ENCODE measurements at regions not wholly inside any gene's neighbourhood (a gene's known extent, or its start where the extent isn't known, plus 50 kb on each side); places are given as distances from the start of the nearest gene placed in this dataset.
"Not testable (repeated sequence)": the region's sequence is repeated elsewhere in the genome, so short reads cannot be mapped to it uniquely, and the experiment has no call there.

GRCh38 chr11:89615642-89616041, 94.5 kb upstream of the TRIM77 start:
- not testable (repeated sequence) for FAIRE-seq

GRCh38 chr11:89616161-89616560, 93.9 kb upstream of the TRIM77 start:
- FAIRE-seq = not testable (repeated sequence)

DNA sequence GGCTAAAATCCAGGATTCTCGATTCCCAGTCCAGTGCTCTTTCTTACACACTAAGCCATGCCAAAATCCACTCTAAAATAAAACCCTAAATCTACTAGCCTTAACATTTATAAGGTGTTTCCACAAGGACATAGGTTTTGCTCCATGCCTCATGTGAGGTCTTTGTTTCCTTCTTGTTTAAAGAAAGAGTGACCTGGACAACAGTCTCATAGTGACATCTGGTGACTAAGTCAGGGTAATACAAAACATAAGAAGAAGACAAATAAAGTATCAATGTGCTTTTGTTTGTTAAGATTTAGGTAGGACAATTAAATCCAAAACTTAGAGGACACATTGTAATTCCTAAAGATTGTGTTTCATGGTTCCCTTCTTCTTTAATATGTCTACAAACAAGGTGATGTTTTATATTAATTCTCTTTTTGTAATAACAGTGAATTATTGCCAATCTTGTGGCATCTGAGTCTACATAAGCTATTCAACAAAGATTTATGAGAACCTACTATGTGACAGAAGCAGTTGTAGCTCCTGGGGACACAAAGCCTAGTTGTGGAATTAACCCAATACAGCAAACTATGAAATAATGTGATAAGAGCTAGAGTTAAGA, 93.0 kb upstream of the TRIM77 start:
- peak; percentile 95 for FAIRE-seq

DNA sequence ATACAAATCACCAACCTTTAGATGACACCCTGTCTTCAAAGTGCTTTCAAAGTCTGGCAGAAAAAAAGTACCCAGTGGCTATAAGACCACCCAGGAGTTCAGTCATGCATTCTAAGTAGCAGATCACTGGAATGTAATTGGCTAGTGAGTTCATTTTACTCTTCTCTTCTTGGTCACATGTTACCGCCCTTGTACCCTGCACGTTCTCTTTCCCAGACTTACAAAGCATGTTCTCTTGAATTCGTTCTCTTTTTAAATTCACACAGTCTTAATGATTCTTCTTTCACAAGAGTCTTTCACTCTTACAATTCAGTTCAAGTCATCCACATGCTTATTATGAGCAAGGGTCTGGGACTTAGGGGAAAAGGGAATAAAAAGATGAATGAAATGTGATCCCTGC, 89.4 kb upstream of the TRIM77 start:
- not testable (repeated sequence) for FAIRE-seq

DNA sequence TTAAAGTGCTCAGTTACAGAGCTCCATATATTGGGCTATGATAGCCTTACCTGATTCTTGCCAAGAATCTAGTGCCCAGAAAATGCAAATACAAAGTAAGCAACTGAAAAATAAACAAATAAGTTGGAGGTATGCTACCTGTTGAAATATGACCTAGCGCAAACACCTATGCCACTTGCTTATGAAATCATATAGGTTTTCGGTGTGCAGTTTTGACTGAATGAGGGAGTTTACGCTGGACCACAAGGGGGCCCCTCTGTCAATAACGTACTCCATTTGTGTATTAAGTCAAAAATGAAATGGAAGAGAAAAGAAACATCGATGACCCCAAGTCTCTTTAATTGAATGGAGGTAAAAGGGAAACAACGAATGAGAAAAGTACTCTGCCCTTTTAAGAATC, 84.9 kb upstream of the TRIM77 start:
- no peak for FAIRE-seq

DNA sequence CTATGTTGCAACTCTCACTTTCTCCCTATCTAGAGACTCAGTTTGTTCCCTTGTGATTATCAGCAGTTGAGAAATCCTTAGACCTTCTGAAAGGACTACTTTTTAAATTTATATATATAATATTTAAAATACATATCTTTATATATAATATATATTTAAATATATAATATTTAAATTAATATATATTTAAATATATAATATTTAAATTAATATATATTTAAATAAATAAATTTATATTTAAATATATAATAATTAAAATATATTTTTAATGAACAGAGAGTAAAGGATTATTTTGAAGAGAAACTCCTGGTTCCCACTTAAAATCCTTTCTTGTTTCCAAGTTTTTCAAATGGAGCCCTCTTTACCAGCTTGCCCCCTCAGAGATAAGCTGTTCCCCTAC, 83.7 kb upstream of the TRIM77 start:
- FAIRE-seq = peak; percentile 95

DNA sequence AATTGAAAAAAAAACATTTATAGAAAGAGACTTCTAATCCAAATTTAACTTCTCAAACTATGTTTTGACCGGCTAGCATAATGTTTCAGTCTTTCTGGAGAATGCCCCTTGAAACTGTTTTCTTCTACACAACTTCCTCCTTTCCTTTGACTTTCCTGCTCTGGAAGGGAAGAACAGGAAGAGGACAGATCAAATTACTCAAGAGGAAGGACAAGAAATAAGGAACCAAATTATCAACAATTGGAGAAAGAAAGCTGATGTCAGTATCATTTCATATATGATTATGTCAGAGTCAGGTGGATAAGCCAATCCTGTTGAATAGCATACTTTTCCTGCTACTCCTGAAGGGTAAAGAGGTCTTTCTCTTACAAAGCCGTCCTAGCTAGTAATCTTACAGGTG, 83.2 kb upstream of the TRIM77 start:
- not testable (repeated sequence) for FAIRE-seq

- no peak for FAIRE-seq
These were observed 76.9 kb upstream of the TRIM77 start for GRCh38 chr11:89633135-89633705.

GRCh38 chr11:89640777-89641176, 69.3 kb upstream of the TRIM77 start:
- not testable (repeated sequence) for FAIRE-seq

DNA sequence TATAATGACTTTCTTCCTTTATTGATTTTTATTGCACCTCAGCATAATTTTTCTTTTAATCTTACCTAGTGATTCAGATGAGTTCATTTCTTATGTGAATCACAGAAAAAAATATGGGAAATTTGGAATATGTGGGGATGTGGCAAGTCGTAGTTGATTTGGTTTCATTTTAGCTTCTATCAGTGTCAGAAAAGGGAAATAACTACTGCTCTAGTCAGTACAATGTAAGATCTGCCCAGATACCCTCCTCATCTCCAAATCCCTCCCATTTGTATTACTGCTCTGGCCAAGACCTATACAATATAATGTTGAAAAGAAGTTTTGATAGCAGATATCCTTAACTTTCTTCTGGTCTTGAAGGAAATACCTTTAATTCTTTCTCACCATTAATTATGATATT, 61.9 kb upstream of the TRIM77 start:
- FAIRE-seq = not testable (repeated sequence)

DNA sequence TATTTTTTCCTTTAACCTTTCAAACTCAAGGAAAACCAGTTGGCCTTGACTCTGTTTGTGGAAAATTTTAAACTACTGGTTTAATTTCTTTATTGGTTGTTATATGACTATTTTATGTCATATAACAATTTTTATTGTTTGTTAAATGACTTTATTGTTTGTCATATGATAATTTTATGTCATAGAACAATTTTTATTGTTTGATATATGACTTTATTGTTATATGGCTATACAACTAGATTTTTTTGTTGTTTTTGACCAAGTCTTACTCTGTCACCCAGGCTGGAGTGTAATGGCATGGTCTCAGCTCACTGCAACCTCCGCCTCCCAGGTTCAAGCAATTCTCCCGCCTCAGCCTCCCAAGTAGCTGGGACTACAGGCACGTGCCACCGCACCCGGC, 61.1 kb upstream of the TRIM77 start:
- FAIRE-seq = not testable (repeated sequence)

- not testable (repeated sequence) for FAIRE-seq
These were observed 55.4 kb upstream of the TRIM77 start for GRCh38 chr11:89654669-89655068.

DNA sequence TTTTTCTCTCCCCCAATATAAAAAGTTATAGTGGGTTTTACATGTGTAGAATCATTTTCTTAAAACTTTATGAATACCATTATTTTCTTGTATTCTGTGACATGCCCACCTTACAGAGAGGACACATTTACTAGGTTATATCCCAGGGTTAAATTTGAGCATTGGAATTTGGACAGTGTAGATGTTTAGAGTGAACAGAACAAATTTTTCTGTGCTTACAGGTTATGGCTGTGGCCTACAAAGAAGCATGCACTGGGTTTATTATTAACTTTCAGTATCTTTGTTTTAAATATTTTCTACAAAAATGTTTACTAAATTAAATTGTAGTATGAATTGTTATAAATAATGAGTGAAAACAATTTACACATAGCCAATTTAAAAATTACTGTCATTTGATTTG, 51.3 kb upstream of the TRIM77 start:
- FAIRE-seq = peak; percentile 6

GRCh38 chr11:89659414-89659813, 50.7 kb upstream of the TRIM77 start:
- FAIRE-seq = not testable (repeated sequence)

GRCh38 chr11:89660234-89660633, 49.9 kb upstream of the TRIM77 start:
- no peak for FAIRE-seq

Data from A204.1 (cell line).